Breast epithelium (tissue), 4 donors: ENCODE measurements at regions not wholly inside any gene's neighbourhood (a gene's known extent, or its start where the extent isn't known, plus 50 kb on each side); places are given as distances from the start of the nearest gene placed in this dataset.

ENCODE experiments used
- DNase-seq, 2 donors: peaks; one replicate each; pipeline ENCODE4 v3.0.0-alpha.2; 2019; ENCODE audit warnings: low spot score in 2 of 2
- H3K27ac ChIP-seq, 2 donors: fragments of 200-600 bp; sonication (generic) in 1 of 2; one replicate each; pipeline ENCODE4 v1.5.1; 2016 to 2019; ENCODE audit warnings: mild to moderate bottlenecking in 1 of 2
- H3K27me3 ChIP-seq, 2 donors: fragments of 200-600 bp; sonication (generic) in 1 of 2; one replicate each; pipeline versions ENCODE4 v1.5.1 to v1.6.0; 2017 to 2019; ENCODE audit warnings: control low read depth in 1 of 2, mild to moderate bottlenecking in 1 of 2
- H3K36me3 ChIP-seq: fragments of 200-600 bp; one replicate; pipeline ENCODE4 v1.5.1; 2019
- H3K4me1 ChIP-seq, 2 donors: fragments of 200-600 bp; sonication (generic); one replicate each; pipeline ENCODE4 v1.5.1; 2016 to 2019; ENCODE audit warnings: control low read depth in 1 of 2
- H3K4me3 ChIP-seq, 3 donors: fragments of 200-600 bp; sonication (generic); 1 replicate in 2 of 3; 2 replicates in 1 of 3; pipeline ENCODE4 v1.5.1; 2016 to 2019; ENCODE audit warnings: mild to moderate bottlenecking in 3 of 3, moderate library complexity in 2 of 3
- H3K9me3 ChIP-seq, 2 donors: fragments of 200-600 bp; sonication (generic) in 1 of 2; one replicate each; pipeline ENCODE4 v1.5.1; 2016 to 2019; ENCODE audit warnings: control low read depth in 1 of 2
- POLR2A ChIP-seq: fragments of 450-650 bp; IDR thresholded peaks from one replicate; pipeline ENCODE4 v1.6.1; 2016; ENCODE audit warnings: antibody characterized with exemption, mild to moderate bottlenecking, moderate library complexity
- POLR2AphosphoS5 ChIP-seq, 3 donors: sonication (generic); formaldehyde crosslinking; IDR thresholded peaks; one replicate each; pipeline ENCODE4 v1.6.1; 2017; ENCODE audit warnings: antibody characterized with exemption in 3 of 3
- intact Hi-C: fragments of 100-400 bp; cut with DNase I; formaldehyde crosslinking; loops from one replicate; pipeline ENCODE4 v1.15.1; 2023; ENCODE audit warnings: low total_unique reads
- TF ChIP-seq, protein P1 (sequence below), 3 donors: fragments of 450-650 bp; IDR thresholded peaks; one replicate each; pipeline ENCODE4 v1.5.1; 2016 to 2017; ENCODE audit warnings: antibody characterized with exemption in 3 of 3, mild to moderate bottlenecking in 3 of 3, moderate library complexity in 3 of 3

GRCh38 chr4:13970349-13970748, 342.8 kb upstream of the BOD1L1 start:
- no peak overlapping the region for H3K27ac ChIP-seq
- TF ChIP-seq, protein P1, sequence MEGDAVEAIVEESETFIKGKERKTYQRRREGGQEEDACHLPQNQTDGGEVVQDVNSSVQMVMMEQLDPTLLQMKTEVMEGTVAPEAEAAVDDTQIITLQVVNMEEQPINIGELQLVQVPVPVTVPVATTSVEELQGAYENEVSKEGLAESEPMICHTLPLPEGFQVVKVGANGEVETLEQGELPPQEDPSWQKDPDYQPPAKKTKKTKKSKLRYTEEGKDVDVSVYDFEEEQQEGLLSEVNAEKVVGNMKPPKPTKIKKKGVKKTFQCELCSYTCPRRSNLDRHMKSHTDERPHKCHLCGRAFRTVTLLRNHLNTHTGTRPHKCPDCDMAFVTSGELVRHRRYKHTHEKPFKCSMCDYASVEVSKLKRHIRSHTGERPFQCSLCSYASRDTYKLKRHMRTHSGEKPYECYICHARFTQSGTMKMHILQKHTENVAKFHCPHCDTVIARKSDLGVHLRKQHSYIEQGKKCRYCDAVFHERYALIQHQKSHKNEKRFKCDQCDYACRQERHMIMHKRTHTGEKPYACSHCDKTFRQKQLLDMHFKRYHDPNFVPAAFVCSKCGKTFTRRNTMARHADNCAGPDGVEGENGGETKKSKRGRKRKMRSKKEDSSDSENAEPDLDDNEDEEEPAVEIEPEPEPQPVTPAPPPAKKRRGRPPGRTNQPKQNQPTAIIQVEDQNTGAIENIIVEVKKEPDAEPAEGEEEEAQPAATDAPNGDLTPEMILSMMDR (IDR thresholded peaks at IDR 0.05) = no peak
- TF ChIP-seq POLR2A = no peak
- no peak for TF ChIP-seq POLR2AphosphoS5 (IDR thresholded peaks at IDR 0.05)
- H3K36me3 ChIP-seq = no peaks in the 10 kb centered on the region
- H3K4me3 ChIP-seq = no peak overlapping the region
- intact Hi-C loops = no loop called here
- no peaks in the 10 kb centered on the region for H3K4me1 ChIP-seq
- no peaks in the 10 kb centered on the region for H3K27me3 ChIP-seq
- no peaks in the 10 kb centered on the region for H3K9me3 ChIP-seq
- no peak for DNase-seq

- Histone ChIP-seq H3K4me3 (no peak overlapping the region), H3K27me3 (no peaks in the 10 kb centered on the region), H3K36me3 (no peaks in the 10 kb centered on the region), H3K4me1 (no peaks in the 10 kb centered on the region), H3K27ac (no peak overlapping the region), H3K9me3 (no peaks in the 10 kb centered on the region)
- intact Hi-C loops = no loop called here
- no peak for DNase-seq
- TF ChIP-seq, protein P1 (IDR thresholded peaks at IDR 0.05) = no peak
- no peak for TF ChIP-seq POLR2A
- no peak for TF ChIP-seq POLR2AphosphoS5 (IDR thresholded peaks at IDR 0.05)
These were observed 350.2 kb upstream of the BOD1L1 start for GRCh38 chr4:13977746-13978145.

GRCh38 chr4:13980317-13981310, 353.1 kb upstream of the BOD1L1 start:
- intact Hi-C loops = loop anchor here (10.0 kb wide), 1 partner anchor 886 kb away; no protein-coding TSS in a partner anchor
- Histone ChIP-seq H3K4me1 (no peaks in the 10 kb centered on the region), H3K27ac (no peak overlapping the region), H3K4me3 (no peak overlapping the region), H3K9me3 (no peaks in the 10 kb centered on the region), H3K27me3 (no peaks in the 10 kb centered on the region), H3K36me3 (no peaks in the 10 kb centered on the region)
- DNase-seq = no peak
- TF ChIP-seq POLR2A = no peak
- no peak for TF ChIP-seq POLR2AphosphoS5 (IDR thresholded peaks at IDR 0.05)
- TF ChIP-seq, protein P1 (IDR thresholded peaks at IDR 0.05) = no peak

- no peak for TF ChIP-seq POLR2AphosphoS5 (IDR thresholded peaks at IDR 0.05)
- H3K9me3 ChIP-seq = no peaks in the 10 kb centered on the region
- no peaks in the 10 kb centered on the region for H3K4me1 ChIP-seq
- H3K36me3 ChIP-seq = no peaks in the 10 kb centered on the region
- no peaks in the 10 kb centered on the region for H3K27me3 ChIP-seq
- intact Hi-C loops = loop anchor here (10.0 kb wide), 1 partner anchor 887 kb away; no protein-coding TSS in a partner anchor
- H3K4me3 ChIP-seq = no peak overlapping the region
- no peak overlapping the region for H3K27ac ChIP-seq
- DNase-seq = no peak
These were observed 354.0 kb upstream of the BOD1L1 start for GRCh38 chr4:13981499-13981898.

GRCh38 chr4:13982010-13982409, 354.5 kb upstream of the BOD1L1 start:
- no peaks in the 10 kb centered on the region for H3K27me3 ChIP-seq
- intact Hi-C loops = loop anchor here (10.0 kb wide), 1 partner anchor 887 kb away; no protein-coding TSS in a partner anchor
- H3K4me1 ChIP-seq = no peaks in the 10 kb centered on the region
- no peaks in the 10 kb centered on the region for H3K9me3 ChIP-seq
- H3K36me3 ChIP-seq = no peaks in the 10 kb centered on the region
- H3K27ac ChIP-seq = no peak overlapping the region
- H3K4me3 ChIP-seq = no peak overlapping the region
- DNase-seq = no peak
- TF ChIP-seq POLR2A (no peak), POLR2AphosphoS5 (IDR thresholded peaks at IDR 0.05) (no peak)
- TF ChIP-seq, protein P1 (IDR thresholded peaks at IDR 0.05) = no peak
